CD4-positive, alpha-beta T cell treated with Interferon alpha-2 for 1 hour (primary cell): ENCODE measurements at regions not wholly inside any gene's neighbourhood (a gene's known extent, or its start where the extent isn't known, plus 50 kb on each side); places are given as distances from the start of the nearest gene placed in this dataset.

ENCODE experiments used
- DNase-seq, 2 donors: peaks; one replicate each; pipeline ENCODE4 v3.0.0-alpha.2; 2020 to 2022

- DNase-seq: peak in 1 of 2 donors; percentile 3
Observed at GRCh38 chr6:44614396-44614795, 226.9 kb downstream of the CDC5L start.

GRCh38 chr6:44615621-44616020 is 228.1 kb downstream of the CDC5L start:
- DNase-seq: no peak

GRCh38 chr6:44617416-44617815 is 229.9 kb downstream of the CDC5L start:
- no peak for DNase-seq

GRCh38 chr6:44618371-44618770 is 230.9 kb downstream of the CDC5L start:
- no peak for DNase-seq

- DNase-seq: no peak
Observed at GRCh38 chr6:44620922-44621321, 233.4 kb downstream of the CDC5L start.

GRCh38 chr6:44621846-44622245 is 234.3 kb downstream of the CDC5L start:
- DNase-seq: no peak

- no peak for DNase-seq
Observed at GRCh38 chr6:44622555-44622954, 235.0 kb downstream of the CDC5L start.

GRCh38 chr6:44622956-44623355 is 235.4 kb downstream of the CDC5L start:
- DNase-seq: no peak

- no peak for DNase-seq
Observed at GRCh38 chr6:44624226-44624625, 236.7 kb downstream of the CDC5L start.

- no peak for DNase-seq
Observed at GRCh38 chr6:44624936-44625573, 237.5 kb downstream of the CDC5L start.

- no peak for DNase-seq
Observed at GRCh38 chr6:44625996-44626395, 238.5 kb downstream of the CDC5L start.

- no peak for DNase-seq
Observed at GRCh38 chr6:44626616-44627015, 239.1 kb downstream of the CDC5L start.

- DNase-seq: peak in 1 of 2 donors; percentile 22
Observed at GRCh38 chr6:44627091-44627882, 239.8 kb downstream of the CDC5L start.

- no peak for DNase-seq
Observed at GRCh38 chr6:44627883-44628271, 240.4 kb downstream of the CDC5L start.

- no peak for DNase-seq
Observed at GRCh38 chr6:44628347-44628746, 240.8 kb downstream of the CDC5L start.

GRCh38 chr6:44629636-44630035 is 242.1 kb downstream of the CDC5L start:
- DNase-seq: no peak

GRCh38 chr6:44630125-44631028 is 242.9 kb downstream of the CDC5L start:
- peak in 1 of 2 donors; percentile 31 for DNase-seq

GRCh38 chr6:44631968-44632367 is 244.5 kb downstream of the CDC5L start:
- no peak for DNase-seq

- no peak for DNase-seq
Observed at GRCh38 chr6:44634321-44634720, 246.8 kb downstream of the CDC5L start.

- no peak for DNase-seq
Observed at GRCh38 chr6:44635486-44635885, 248.0 kb downstream of the CDC5L start.

GRCh38 chr6:44636561-44637248 is 249.2 kb downstream of the CDC5L start:
- no peak for DNase-seq

- DNase-seq: no peak
Observed at GRCh38 chr6:44641344-44642031, 254.0 kb downstream of the CDC5L start.
